GM23338 (cell line): ENCODE measurements at regions not wholly inside any gene's neighbourhood (a gene's known extent, or its start where the extent isn't known, plus 50 kb on each side); places are given as distances from the start of the nearest gene placed in this dataset.

Experiments
- ATAC-seq: fragments of 200-7000 bp; cut with Tn5 transposase; 3 replicates; pipeline ENCODE4 v1.9.1; 2020
- DNase-seq: peaks from one replicate; pipeline ENCODE4 v3.0.0-alpha.2; 2015; ENCODE audit warnings: low spot score
- H2AFZ ChIP-seq: fragments of 200-600 bp; sonication (generic); 2 replicates; pipeline ENCODE4 v1.8.0; 2016; ENCODE audit warnings: antibody characterized with exemption, mild to moderate bottlenecking, moderate library complexity
- H3F3A ChIP-seq: fragments of 200-600 bp; sonication (generic); replicated peaks from 2 replicates; pipeline ENCODE4 v1.8.0; 2017; ENCODE audit warnings: antibody characterized with exemption, mixed run types, low read depth
- H3K27ac ChIP-seq: fragments of 200-600 bp; sonication (generic); 2 replicates; pipeline ENCODE4 v1.6.1; 2016; ENCODE audit warnings: low read depth
- H3K27me3 ChIP-seq: fragments of 200-600 bp; sonication (generic); 2 replicates; pipeline ENCODE4 v1.8.0; 2016; ENCODE audit warnings: mild to moderate bottlenecking, mixed run types, moderate library complexity; ENCODE audit not compliant: insufficient read depth
- H3K36me3 ChIP-seq: fragments of 200-600 bp; sonication (generic); 2 replicates; pipeline ENCODE4 v1.8.0; 2016; ENCODE audit warnings: mild to moderate bottlenecking; ENCODE audit not compliant: insufficient read depth
- H3K4me1 ChIP-seq: fragments of 200-600 bp; sonication (generic); 2 replicates; pipeline ENCODE4 v1.8.0; 2016; ENCODE audit warnings: mild to moderate bottlenecking, moderate library complexity; ENCODE audit not compliant: insufficient read depth
- H3K4me2 ChIP-seq: fragments of 200-600 bp; sonication (generic); 2 replicates; pipeline ENCODE4 v1.7.1; 2017; ENCODE audit warnings: mixed run types
- H3K4me3 ChIP-seq: fragments of 200-600 bp; sonication (generic); 2 replicates; pipeline ENCODE4 v1.6.1; 2016; ENCODE audit warnings: mixed run types
- H3K79me2 ChIP-seq: fragments of 200-600 bp; sonication (generic); replicated peaks from 2 replicates; pipeline ENCODE4 v1.8.0; 2017; ENCODE audit warnings: mild to moderate bottlenecking; ENCODE audit not compliant: insufficient read depth
- H3K9me2 ChIP-seq: fragments of 200-600 bp; sonication (generic); 2 replicates; pipeline ENCODE4 v1.8.0; 2017; ENCODE audit not compliant: insufficient read depth
- H4K20me1 ChIP-seq: fragments of 200-600 bp; sonication (generic); replicated peaks from 2 replicates; pipeline ENCODE4 v1.8.0; 2017; ENCODE audit warnings: mild to moderate bottlenecking; ENCODE audit not compliant: insufficient read depth
- H3K27ac Mint-ChIP-seq: 2 replicates; pipeline ENCODE4 v1.8.0; 2020; ENCODE audit warnings: inconsistent platforms, mild to moderate bottlenecking, moderate library complexity, mixed read lengths
- H3K27me3 Mint-ChIP-seq: 3 replicates; pipeline ENCODE4 v1.8.0; 2022; ENCODE audit warnings: low read depth, mild to moderate bottlenecking, moderate library complexity, mixed read lengths, inconsistent platforms; ENCODE audit not compliant: insufficient read depth, poor library complexity
- H3K36me3 Mint-ChIP-seq: 3 replicates; pipeline ENCODE4 v1.8.0; 2021; ENCODE audit warnings: low read depth, mild to moderate bottlenecking, inconsistent platforms, moderate library complexity, mixed read lengths
- H3K4me1 Mint-ChIP-seq: 3 replicates; pipeline ENCODE4 v1.8.0; 2020; ENCODE audit warnings: mild to moderate bottlenecking, inconsistent platforms, mixed read lengths
- H3K4me3 Mint-ChIP-seq: 3 replicates; pipeline ENCODE4 v1.8.0; 2021; ENCODE audit warnings: moderate library complexity, mild to moderate bottlenecking, inconsistent platforms, mixed read lengths
- H3K9me3 Mint-ChIP-seq: 3 replicates; pipeline ENCODE4 v1.8.0; 2020; ENCODE audit warnings: moderate library complexity, mild to moderate bottlenecking, inconsistent platforms, mixed read lengths
- CREB1 ChIP-seq: fragments of 250-450 bp; sonication (Bioruptor Pico); IDR thresholded peaks from 2 replicates; pipeline ENCODE4 v1.5.0; 2020; ENCODE audit warnings: low read depth, mild to moderate bottlenecking, moderate library complexity
- EZH2 ChIP-seq: fragments of 200-600 bp; sonication (generic); IDR thresholded peaks from one replicate; pipeline ENCODE4 v1.8.0; 2017; ENCODE audit warnings: antibody characterized with exemption, mild to moderate bottlenecking, low read depth; ENCODE audit not compliant: unreplicated experiment
- EZH2phosphoT487 ChIP-seq: fragments of 200-600 bp; sonication (generic); IDR thresholded peaks from one replicate; pipeline ENCODE4 v1.8.1; 2018; ENCODE audit warnings: antibody characterized with exemption; ENCODE audit not compliant: unreplicated experiment
- JUNB ChIP-seq: IDR thresholded peaks from one replicate; pipeline ENCODE4 v1.6.1; 2016; ENCODE audit warnings: antibody characterized with exemption; ENCODE audit not compliant: unreplicated experiment
- NANOG ChIP-seq: IDR thresholded peaks from 2 replicates; pipeline ENCODE4 v1.6.1; 2016; ENCODE audit warnings: antibody characterized with exemption, borderline replicate concordance
- POLR2AphosphoS5 ChIP-seq: IDR thresholded peaks from 2 replicates; pipeline ENCODE4 v1.6.1; 2016; ENCODE audit warnings: antibody characterized with exemption, low read depth
- STAT1 ChIP-seq: IDR thresholded peaks from one replicate; pipeline ENCODE4 v1.6.1; 2016; ENCODE audit warnings: antibody characterized with exemption; ENCODE audit not compliant: unreplicated experiment
- ZNF114 ChIP-seq: fragments of 250-450 bp; sonication (Bioruptor Pico); IDR thresholded peaks from 2 replicates; pipeline ENCODE4 v1.5.0; 2020; ENCODE audit warnings: mild to moderate bottlenecking, moderate library complexity
- ZNF331 ChIP-seq: fragments of 250-450 bp; sonication (Bioruptor Pico); IDR thresholded peaks from 2 replicates; pipeline ENCODE4 v1.5.0; 2020; ENCODE audit warnings: low read depth, mild to moderate bottlenecking, moderate library complexity
- TF ChIP-seq, protein P1 (sequence below), 2 experiments: fragments of 200-600 bp in 1 of 2; sonication (generic) in 1 of 2; conservative IDR thresholded peaks; 2 replicates each; pipeline versions ENCODE4 v1.5.1 to v1.6.1; 2016 to 2017; ENCODE audit warnings: antibody characterized with exemption in 2 of 2, low read depth in 2 of 2, mild to moderate bottlenecking in 2 of 2, moderate library complexity in 1 of 2
- TF ChIP-seq, protein P2 (sequence below): fragments of 250-450 bp; sonication (Bioruptor Pico); IDR thresholded peaks from 2 replicates; pipeline ENCODE4 v1.5.0; 2020; ENCODE audit warnings: mild to moderate bottlenecking, moderate library complexity
- TF ChIP-seq, protein P3 (sequence below): IDR thresholded peaks from one replicate; pipeline ENCODE4 v1.6.1; 2018; ENCODE audit warnings: antibody characterized with exemption; ENCODE audit not compliant: unreplicated experiment
- TF ChIP-seq, protein P4 (sequence below): IDR thresholded peaks from 2 replicates; pipeline ENCODE4 v1.6.1; 2016; ENCODE audit warnings: antibody characterized with exemption

DNA sequence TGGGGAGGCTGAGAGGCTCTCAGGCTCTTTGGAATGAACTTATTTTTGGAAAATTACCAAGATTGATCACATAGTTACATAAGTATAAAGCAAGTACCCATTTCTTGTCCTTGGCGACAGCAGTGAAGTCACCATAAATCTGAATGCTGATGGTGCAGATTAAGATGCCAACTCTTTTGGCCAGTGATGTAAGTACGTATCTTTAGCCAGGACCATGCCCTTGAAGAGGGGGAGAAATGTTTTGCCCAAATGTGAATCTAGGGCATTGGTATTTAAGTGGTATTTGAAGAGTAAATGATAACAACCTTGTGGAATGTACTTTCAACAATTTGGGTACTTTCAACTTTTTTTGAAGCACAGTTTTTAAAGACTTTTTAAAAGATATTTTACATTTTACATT, 68.2 kb upstream of the RAD23B start:
- H3K27me3 ChIP-seq = no peaks in the 10 kb centered on the region
- H3K4me2 ChIP-seq = no peak overlapping the region
- H3K27ac ChIP-seq = no peak overlapping the region
- no peaks in the 10 kb centered on the region for H3K36me3 ChIP-seq
- Mint-ChIP-seq H3K27me3 (no peaks in the 10 kb centered on the region), H3K27ac (no peak overlapping the region), H3K36me3 (no peaks in the 10 kb centered on the region), H3K4me3 (no peak overlapping the region), H3K4me1 (peaks cover 9% of the 10 kb centered on the region; the same call in 2 of the 3 replicates), H3K9me3 (no peaks in the 10 kb centered on the region)
- peaks cover 13% of the 10 kb centered on the region for H3K9me2 ChIP-seq
- H3K4me3 ChIP-seq = no peak overlapping the region
- peaks cover 10% of the 10 kb centered on the region; the same call in 1 of the 2 replicates for H3K4me1 ChIP-seq
- no peaks in the 10 kb centered on the region for H4K20me1 ChIP-seq
- H3K79me2 ChIP-seq = no peaks in the 10 kb centered on the region
- no peak for ATAC-seq
- no peak overlapping the region for H2AFZ ChIP-seq
- DNase-seq = no peak
- no peak for TF ChIP-seq EZH2phosphoT487
- no peak for TF ChIP-seq STAT1
- no peak for TF ChIP-seq JUNB
- no peak for TF ChIP-seq CREB1 (CRISPR knock-in tag)
- no peak for TF ChIP-seq EZH2
- TF ChIP-seq, protein P1, sequence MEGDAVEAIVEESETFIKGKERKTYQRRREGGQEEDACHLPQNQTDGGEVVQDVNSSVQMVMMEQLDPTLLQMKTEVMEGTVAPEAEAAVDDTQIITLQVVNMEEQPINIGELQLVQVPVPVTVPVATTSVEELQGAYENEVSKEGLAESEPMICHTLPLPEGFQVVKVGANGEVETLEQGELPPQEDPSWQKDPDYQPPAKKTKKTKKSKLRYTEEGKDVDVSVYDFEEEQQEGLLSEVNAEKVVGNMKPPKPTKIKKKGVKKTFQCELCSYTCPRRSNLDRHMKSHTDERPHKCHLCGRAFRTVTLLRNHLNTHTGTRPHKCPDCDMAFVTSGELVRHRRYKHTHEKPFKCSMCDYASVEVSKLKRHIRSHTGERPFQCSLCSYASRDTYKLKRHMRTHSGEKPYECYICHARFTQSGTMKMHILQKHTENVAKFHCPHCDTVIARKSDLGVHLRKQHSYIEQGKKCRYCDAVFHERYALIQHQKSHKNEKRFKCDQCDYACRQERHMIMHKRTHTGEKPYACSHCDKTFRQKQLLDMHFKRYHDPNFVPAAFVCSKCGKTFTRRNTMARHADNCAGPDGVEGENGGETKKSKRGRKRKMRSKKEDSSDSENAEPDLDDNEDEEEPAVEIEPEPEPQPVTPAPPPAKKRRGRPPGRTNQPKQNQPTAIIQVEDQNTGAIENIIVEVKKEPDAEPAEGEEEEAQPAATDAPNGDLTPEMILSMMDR (conservative IDR thresholded peaks at IDR 0.05; ENCODE audit: low read depth in 2 of 2) = no peak
- TF ChIP-seq NANOG = no peak
- TF ChIP-seq, protein P2, sequence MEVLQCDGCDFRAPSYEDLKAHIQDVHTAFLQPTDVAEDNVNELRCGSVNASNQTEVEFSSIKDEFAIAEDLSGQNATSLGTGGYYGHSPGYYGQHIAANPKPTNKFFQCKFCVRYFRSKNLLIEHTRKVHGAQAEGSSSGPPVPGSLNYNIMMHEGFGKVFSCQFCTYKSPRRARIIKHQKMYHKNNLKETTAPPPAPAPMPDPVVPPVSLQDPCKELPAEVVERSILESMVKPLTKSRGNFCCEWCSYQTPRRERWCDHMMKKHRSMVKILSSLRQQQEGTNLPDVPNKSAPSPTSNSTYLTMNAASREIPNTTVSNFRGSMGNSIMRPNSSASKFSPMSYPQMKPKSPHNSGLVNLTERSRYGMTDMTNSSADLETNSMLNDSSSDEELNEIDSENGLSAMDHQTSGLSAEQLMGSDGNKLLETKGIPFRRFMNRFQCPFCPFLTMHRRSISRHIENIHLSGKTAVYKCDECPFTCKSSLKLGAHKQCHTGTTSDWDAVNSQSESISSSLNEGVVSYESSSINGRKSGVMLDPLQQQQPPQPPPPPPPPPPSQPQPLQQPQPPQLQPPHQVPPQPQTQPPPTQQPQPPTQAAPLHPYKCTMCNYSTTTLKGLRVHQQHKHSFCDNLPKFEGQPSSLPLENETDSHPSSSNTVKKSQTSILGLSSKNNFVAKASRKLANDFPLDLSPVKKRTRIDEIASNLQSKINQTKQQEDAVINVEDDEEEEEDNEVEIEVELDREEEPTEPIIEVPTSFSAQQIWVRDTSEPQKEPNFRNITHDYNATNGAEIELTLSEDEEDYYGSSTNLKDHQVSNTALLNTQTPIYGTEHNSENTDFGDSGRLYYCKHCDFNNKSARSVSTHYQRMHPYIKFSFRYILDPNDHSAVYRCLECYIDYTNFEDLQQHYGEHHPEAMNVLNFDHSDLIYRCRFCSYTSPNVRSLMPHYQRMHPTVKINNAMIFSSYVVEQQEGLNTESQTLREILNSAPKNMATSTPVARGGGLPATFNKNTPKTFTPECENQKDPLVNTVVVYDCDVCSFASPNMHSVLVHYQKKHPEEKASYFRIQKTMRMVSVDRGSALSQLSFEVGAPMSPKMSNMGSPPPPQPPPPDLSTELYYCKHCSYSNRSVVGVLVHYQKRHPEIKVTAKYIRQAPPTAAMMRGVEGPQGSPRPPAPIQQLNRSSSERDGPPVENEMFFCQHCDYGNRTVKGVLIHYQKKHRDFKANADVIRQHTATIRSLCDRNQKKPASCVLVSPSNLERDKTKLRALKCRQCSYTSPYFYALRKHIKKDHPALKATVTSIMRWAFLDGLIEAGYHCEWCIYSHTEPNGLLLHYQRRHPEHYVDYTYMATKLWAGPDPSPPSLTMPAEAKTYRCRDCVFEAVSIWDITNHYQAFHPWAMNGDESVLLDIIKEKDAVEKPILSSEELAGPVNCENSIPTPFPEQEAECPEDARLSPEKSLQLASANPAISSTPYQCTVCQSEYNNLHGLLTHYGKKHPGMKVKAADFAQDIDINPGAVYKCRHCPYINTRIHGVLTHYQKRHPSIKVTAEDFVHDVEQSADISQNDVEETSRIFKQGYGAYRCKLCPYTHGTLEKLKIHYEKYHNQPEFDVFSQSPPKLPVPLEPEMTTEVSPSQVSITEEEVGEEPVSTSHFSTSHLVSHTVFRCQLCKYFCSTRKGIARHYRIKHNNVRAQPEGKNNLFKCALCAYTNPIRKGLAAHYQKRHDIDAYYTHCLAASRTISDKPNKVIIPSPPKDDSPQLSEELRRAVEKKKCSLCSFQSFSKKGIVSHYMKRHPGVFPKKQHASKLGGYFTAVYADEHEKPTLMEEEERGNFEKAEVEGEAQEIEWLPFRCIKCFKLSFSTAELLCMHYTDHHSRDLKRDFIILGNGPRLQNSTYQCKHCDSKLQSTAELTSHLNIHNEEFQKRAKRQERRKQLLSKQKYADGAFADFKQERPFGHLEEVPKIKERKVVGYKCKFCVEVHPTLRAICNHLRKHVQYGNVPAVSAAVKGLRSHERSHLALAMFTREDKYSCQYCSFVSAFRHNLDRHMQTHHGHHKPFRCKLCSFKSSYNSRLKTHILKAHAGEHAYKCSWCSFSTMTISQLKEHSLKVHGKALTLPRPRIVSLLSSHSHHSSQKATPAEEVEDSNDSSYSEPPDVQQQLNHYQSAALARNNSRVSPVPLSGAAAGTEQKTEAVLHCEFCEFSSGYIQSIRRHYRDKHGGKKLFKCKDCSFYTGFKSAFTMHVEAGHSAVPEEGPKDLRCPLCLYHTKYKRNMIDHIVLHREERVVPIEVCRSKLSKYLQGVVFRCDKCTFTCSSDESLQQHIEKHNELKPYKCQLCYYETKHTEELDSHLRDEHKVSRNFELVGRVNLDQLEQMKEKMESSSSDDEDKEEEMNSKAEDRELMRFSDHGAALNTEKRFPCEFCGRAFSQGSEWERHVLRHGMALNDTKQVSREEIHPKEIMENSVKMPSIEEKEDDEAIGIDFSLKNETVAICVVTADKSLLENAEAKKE (CRISPR knock-in tag) = no peak
- no peak for TF ChIP-seq ZNF114 (CRISPR knock-in tag)
- no peak for TF ChIP-seq POLR2AphosphoS5
- TF ChIP-seq, protein P3, sequence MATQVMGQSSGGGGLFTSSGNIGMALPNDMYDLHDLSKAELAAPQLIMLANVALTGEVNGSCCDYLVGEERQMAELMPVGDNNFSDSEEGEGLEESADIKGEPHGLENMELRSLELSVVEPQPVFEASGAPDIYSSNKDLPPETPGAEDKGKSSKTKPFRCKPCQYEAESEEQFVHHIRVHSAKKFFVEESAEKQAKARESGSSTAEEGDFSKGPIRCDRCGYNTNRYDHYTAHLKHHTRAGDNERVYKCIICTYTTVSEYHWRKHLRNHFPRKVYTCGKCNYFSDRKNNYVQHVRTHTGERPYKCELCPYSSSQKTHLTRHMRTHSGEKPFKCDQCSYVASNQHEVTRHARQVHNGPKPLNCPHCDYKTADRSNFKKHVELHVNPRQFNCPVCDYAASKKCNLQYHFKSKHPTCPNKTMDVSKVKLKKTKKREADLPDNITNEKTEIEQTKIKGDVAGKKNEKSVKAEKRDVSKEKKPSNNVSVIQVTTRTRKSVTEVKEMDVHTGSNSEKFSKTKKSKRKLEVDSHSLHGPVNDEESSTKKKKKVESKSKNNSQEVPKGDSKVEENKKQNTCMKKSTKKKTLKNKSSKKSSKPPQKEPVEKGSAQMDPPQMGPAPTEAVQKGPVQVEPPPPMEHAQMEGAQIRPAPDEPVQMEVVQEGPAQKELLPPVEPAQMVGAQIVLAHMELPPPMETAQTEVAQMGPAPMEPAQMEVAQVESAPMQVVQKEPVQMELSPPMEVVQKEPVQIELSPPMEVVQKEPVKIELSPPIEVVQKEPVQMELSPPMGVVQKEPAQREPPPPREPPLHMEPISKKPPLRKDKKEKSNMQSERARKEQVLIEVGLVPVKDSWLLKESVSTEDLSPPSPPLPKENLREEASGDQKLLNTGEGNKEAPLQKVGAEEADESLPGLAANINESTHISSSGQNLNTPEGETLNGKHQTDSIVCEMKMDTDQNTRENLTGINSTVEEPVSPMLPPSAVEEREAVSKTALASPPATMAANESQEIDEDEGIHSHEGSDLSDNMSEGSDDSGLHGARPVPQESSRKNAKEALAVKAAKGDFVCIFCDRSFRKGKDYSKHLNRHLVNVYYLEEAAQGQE = no peak
- TF ChIP-seq, protein P4, sequence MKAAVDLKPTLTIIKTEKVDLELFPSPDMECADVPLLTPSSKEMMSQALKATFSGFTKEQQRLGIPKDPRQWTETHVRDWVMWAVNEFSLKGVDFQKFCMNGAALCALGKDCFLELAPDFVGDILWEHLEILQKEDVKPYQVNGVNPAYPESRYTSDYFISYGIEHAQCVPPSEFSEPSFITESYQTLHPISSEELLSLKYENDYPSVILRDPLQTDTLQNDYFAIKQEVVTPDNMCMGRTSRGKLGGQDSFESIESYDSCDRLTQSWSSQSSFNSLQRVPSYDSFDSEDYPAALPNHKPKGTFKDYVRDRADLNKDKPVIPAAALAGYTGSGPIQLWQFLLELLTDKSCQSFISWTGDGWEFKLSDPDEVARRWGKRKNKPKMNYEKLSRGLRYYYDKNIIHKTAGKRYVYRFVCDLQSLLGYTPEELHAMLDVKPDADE = no peak
- TF ChIP-seq ZNF331 (CRISPR knock-in tag) = no peak
- no peaks in the 10 kb centered on the region for H3F3A ChIP-seq
